DMS114 treated with DMSO at 0.1 percent for 48 hours (cell line): ENCODE measurements at regions not wholly inside any gene's neighbourhood (a gene's known extent, or its start where the extent isn't known, plus 50 kb on each side); places are given as distances from the start of the nearest gene placed in this dataset.

Experiments used
- DNase-seq: peaks from one replicate; lab custom pipeline; 2025; ENCODE audit not compliant: unreplicated experiment; lab: John Stamatoyannopoulos, UW

GRCh38 chr9:82367016-82367415, 378.4 kb downstream of the SPATA31D1 start:
- DNase-seq, result no peak

GRCh38 chr9:82367929-82368328, 379.4 kb downstream of the SPATA31D1 start:
- DNase-seq, result no peak

- no peak for DNase-seq
These were observed 380.8 kb downstream of the SPATA31D1 start for GRCh38 chr9:82369251-82369945.

- no peak for DNase-seq
These were observed 386.5 kb downstream of the SPATA31D1 start for GRCh38 chr9:82375041-82375440.

DNA sequence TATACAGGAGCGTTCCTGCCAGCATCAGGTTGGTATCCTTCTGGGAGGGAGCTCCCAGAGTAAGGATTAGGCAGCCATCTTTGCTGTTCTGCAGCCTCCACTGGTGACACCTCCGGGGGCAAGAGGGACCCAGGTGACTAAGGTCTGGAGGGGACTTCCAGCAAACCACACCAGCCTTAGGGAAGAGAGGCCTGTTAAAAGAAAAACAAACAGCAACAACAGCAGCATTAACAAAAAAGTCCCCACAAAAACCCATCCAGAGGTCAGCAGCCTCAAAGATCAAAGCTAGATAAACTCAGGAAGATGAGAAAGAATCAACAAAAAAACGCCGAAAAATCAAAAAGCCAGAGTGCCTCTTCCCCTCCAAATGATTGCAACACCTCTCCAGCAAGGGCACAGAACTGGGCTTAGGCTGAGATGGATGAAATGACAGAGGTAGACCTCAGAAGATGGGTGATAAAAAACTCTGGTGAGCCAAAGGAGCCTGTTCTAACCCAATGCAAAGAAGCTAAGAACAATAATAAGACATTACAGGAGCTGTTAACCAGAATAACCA, 388.2 kb downstream of the SPATA31D1 start:
- no peak for DNase-seq

DNA sequence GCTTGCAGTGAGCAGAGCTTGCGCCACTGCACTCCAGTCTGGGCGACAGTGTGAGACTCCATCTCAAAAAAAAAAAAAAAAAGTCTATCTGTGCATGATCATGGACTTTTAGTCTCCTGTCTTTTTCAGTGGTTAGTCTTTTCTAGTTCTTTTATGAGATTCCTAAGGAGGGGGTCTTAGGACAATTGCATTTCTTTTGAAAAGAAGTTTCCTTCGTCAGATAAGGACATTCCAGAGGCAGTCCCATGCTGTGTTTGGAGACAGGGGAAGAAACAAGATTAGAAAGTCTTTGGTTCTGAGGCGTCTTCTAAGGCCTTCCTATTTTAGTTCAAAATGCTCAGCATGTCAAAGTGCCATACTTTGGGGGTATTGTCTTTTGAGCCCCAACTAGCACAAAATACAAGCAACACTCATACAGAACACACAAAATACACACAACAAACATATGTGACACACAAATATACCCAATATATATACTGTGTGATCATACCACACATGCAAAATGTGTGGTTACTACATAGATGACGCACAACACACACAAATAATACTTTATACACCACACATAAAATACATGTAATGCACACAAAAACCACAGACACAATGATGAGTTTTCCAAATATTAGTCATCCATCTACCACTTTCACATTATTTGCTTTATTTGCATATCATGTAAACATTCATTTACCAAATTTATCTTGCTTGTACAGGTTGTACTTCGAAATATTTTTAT, 394.5 kb downstream of the SPATA31D1 start:
- DNase-seq, result no peak

DNA sequence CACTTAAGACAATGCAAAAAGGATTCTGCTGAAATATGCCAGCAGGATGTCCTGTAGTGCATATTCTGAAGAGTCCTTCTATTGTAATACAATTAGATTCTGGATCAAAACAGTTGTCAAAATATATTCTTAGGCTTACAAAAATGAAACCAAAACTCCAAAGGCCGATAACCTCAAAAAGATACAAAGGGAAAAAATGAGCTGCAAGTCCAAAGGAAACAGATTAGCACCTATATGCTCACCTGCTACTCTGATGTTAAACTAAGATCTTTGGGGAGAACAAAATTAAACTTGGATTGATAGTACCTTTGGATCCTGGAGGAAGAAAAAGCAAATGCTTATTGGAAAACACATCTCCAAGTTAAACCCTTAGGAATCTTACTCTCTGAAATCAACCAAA, 397.1 kb downstream of the SPATA31D1 start:
- no peak for DNase-seq

DNA sequence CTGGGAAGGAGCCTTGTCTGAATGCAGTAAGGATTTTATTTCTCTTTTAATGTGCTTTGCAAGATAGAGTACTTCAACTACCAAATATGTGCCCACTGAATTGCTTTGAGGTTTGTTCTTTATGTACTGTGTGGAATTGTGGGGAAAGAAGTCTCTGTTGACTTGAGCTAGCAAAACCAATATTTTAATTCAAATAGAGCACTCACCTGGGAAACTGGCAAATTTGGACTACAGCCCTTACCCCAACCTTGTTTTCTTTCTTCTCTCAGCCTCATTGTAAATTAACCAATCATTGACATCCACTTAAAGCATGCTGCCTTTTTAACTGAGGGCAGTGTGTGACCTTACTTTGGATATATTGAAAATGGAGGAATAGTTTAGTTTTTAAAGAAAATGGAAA, 409.0 kb downstream of the SPATA31D1 start:
- no peak for DNase-seq

- no peak for DNase-seq
These were observed 415.8 kb downstream of the SPATA31D1 start for GRCh38 chr9:82404196-82404870.

DNA sequence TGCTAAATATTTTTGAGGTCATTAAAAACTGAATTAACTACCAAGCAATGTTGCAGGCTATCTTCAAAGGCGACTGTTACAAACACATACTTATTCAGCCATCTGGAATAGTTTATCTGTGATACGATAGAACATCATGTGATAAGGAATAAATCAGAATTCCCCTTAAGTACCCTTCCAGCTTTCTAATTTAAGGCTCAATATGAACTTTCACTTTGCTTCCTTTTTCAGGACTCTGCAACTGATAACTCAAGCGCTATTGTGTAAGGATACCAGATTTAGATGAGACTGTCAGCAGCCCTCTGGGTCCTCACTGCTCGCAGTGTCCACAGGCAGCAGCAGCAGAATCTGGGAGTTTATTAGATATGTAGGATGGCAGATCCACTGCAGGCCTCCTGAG, 416.3 kb downstream of the SPATA31D1 start:
- DNase-seq, result no peak

GRCh38 chr9:82406456-82407085, 418.0 kb downstream of the SPATA31D1 start:
- no peak for DNase-seq

GRCh38 chr9:82410306-82410705, 421.7 kb downstream of the SPATA31D1 start:
- DNase-seq, result no peak

DNA sequence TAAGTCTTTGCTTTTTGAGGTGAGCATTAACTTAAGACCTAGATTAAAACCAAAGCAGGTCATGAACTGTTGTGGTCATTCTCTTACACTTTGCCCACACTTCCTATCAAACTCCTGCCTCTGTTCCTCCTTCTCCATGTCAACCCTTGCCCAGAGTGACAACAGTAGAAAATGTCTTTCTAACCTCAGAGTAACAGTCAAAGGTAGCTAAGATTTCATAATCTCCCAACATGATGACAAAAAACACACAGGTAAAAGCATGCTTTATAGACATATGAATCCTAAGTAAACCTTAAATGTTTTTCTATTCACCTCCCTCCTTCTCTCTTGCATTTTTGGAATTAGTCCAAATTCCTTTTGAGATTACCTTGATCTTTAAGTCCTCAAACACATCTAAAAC, 422.3 kb downstream of the SPATA31D1 start:
- DNase-seq, result no peak

- DNase-seq, result no peak
These were observed 424.2 kb downstream of the SPATA31D1 start for GRCh38 chr9:82412586-82413305.

DNA sequence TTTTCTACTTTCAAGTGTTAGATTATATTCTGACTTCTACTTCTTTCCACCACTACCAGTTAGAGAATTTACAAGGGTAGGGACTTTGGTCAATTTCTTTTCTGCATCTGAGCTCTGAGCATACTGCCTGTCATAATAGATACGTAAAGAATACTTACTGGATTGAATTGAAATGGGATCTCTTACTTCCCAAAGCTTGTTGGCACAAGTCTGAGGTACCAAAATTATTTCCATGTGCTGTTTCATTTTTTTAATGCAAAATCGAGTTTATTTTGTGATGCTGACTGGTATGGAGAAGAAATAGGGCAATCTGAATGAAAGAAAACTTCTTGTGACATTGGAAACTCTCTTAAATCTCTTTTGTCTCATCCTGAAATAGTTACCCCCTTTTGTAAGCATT, 428.9 kb downstream of the SPATA31D1 start:
- DNase-seq, result no peak

DNA sequence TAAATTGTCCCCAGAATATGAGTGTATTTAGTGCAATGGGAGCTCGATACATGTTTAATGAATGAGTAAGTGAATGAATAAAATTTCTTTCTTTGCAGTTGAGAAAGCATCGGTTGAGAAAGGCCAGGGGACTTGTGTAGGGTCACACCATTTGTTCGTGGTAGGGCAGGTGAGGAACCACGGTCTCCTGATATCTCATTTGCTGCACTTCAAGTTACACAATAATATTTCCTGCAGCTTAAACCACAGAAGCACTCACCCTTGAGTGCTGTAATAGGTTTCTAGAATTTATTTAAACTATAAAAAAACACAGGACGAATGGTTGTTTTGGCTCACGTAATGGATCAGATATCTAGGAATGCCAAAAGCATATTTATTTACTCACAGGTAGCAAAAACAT, 429.8 kb downstream of the SPATA31D1 start:
- DNase-seq, result no peak

- no peak for DNase-seq
These were observed 431.3 kb downstream of the SPATA31D1 start for GRCh38 chr9:82419696-82420486.

DNA sequence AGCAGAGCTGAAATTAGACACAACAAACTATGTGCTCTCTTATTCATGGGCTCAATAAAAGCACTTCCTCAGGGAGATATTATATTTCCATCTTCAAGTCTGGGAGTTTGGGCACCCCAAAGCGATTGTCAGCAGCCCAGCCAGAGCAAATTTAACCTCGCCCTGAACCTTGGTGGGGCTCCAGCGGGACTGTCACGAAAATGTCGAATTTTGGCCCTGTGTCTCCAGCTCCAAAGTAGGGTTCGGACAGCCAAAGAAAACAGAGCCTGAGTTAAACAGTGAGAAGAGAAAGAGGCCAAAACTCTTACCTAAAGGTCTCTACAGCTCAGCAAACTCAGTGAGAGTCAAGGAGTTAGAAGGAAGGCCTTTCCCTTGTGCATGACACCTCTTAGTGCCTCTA, 432.9 kb downstream of the SPATA31D1 start:
- no peak for DNase-seq

- DNase-seq, result no peak
These were observed 435.1 kb downstream of the SPATA31D1 start for GRCh38 chr9:82423700-82424099.

DNA sequence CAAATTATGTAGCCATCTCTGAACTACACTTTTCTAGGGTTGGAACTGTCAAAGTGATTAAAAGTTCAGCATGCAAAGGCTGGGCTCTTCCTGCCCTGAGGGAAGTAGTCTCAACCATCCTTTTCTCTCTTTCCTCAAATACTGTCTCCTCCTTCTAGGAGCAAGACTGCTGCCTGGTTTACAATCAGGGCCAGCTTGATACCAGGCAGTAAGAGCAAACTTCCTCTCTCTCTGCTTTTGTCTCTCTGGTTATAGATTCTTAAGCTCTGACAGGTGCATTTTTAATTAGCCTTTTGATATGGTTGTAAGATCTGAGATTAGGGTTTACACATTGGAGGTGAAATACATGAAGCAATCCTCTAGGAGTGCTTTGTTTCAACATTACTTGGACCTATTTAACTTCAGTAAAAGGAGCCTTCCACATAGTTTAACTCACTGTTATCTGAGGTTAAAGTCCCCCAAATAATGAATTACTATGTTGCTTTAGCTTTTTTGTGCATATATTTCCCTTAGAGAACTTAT, 436.1 kb downstream of the SPATA31D1 start:
- no peak for DNase-seq
